GM10266 (cell line): ENCODE measurements at regions not wholly inside any gene's neighbourhood (a gene's known extent, or its start where the extent isn't known, plus 50 kb on each side); places are given as distances from the start of the nearest gene placed in this dataset.

Experiments
- DNase-seq: peaks from one replicate; pipeline ENCODE4 v3.0.0; 2012; ENCODE audit errors: extremely low spot score
- CTCF ChIP-seq: IDR thresholded peaks from 2 replicates; pipeline ENCODE4 v1.5.1; 2012; ENCODE audit warnings: mild to moderate bottlenecking, low read depth; ENCODE audit not compliant: control insufficient read depth, insufficient read depth; ENCODE audit errors: missing control alignments

GRCh38 chr4:105015750-105016149 lies 130.9 kb upstream of the TET2 start:
- no peak for DNase-seq
- no peak for TF ChIP-seq CTCF

GRCh38 chr4:105022811-105023667 lies 123.6 kb upstream of the TET2 start:
- DNase-seq, result no peak
- TF ChIP-seq CTCF, result no peak

GRCh38 chr4:105023668-105024055 lies 123.0 kb upstream of the TET2 start:
- TF ChIP-seq CTCF, result no peak
- DNase-seq, result no peak

GRCh38 chr4:105025263-105026017 lies 121.2 kb upstream of the TET2 start:
- DNase-seq, result no peak

GRCh38 chr4:105036991-105037390 lies 109.7 kb upstream of the TET2 start:
- DNase-seq, result no peak
- TF ChIP-seq CTCF, result no peak

More at GRCh38 chr4:105025263-105026017, 121.2 kb upstream of the TET2 start:
- TF ChIP-seq CTCF, result no peak

- no peak for DNase-seq
- TF ChIP-seq CTCF, result no peak
Observed at GRCh38 chr4:105042451-105042850, 104.2 kb upstream of the TET2 start.

GRCh38 chr4:105050896-105051295 lies 95.8 kb upstream of the TET2 start:
- no peak for TF ChIP-seq CTCF
- DNase-seq, result no peak
